Hypothalamus (tissue), 51 donors: ENCODE measurements at regions not wholly inside any gene's neighbourhood (a gene's known extent, or its start where the extent isn't known, plus 50 kb on each side); places are given as distances from the start of the nearest gene placed in this dataset.
"Not testable (repeated sequence)": the region's sequence is repeated elsewhere in the genome, so short reads cannot be mapped to it uniquely, and the experiment has no call there.

ENCODE experiments used
- DNase-seq, 51 donors: peaks; one replicate each; lab custom pipeline; 2025; lab: John Stamatoyannopoulos, UW

DNA sequence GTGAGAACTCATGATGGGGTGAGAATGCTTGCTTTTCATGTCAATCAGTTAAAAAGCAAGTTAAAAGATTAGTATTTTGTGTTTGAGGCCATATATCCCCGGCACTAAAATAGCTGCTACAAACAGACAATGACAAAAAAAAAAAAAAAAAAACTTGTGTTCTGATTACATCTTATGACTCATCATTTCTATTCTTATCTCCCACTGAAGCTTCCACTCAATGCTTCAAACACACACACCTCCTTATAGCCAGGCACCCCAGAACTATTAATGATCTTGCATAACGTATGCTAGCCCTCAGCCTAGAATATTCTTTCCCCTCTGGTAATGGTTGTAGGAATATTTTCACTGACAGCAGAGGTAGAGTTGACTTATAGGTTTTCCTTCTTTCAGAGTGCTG, 778.3 kb downstream of the TRIB2 start:
- no peak for DNase-seq

DNA sequence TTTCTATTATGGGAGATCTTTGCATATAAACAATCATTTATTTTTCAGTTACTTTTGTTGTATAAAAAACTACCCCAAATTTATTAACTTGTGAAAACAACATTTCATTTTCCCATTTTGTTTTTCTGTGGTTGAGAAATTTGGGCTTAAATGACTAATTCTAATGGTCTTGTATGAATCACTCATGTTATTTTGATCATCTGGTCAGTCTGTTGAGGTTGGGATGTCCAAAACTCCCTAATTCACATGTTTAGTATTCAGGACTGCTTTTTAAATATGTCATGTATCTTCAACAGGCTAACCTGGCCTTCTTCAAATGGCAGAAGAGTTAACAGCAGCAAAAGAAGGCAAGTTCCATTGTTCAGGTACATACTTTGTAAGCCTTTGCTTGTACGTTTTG, 788.1 kb downstream of the TRIB2 start:
- no peak for DNase-seq

DNA sequence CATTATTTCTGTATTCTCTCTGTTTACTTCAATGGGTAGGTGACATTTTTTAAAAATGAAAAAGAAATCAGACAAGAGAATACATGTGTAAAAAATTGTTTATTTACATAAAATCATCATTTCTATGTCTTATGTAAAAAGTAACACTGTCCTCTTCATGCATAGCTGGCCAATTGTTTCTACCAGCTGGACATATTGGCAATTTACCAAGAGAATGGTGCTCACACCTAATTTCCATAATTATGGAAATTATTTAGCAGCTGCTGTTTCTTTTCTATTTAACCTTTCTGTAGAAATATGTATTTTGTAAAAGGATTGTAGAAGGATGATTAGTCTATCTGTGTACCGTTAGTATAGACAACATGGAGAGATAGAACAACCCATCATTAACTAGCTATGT, 791.9 kb downstream of the TRIB2 start:
- DNase-seq, result no peak

DNA sequence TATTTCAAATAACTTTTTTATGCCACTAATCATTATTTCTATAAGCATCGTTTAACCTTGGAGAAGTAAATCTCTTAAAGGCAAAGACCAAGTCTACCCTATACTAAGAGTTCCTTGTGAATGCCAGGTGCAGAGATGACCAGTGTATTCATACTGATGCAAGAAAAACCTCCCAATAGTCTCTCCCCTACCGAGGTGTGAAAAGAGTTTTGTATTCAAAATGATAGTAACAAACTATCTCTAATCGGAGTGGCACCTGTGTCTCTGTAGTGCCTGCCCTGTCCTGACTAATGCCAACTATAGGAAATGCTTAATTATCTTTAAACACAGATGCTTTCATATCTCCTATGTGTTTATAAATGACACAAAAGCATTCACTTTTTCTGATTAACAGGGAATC, 798.5 kb downstream of the TRIB2 start:
- DNase-seq, result no peak

DNA sequence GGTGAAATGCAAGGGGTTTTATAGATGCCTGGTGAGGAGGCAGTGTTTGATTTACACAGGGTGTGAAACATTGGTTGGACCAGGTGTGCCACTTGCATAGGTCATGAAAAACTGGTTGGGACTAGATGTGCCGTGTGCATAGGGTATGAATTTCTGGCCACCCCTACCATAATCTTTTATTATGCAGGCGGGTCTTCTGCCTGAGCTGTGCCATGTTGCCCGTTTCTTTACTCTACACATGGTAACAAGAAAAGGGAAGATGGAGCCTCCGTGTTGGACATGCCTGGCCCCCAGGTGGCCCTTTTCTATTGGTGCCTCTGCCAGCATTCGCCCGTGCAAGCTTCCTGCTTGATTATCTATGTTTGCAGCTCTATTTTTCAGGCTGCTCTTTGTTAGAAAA, 805.4 kb downstream of the TRIB2 start:
- no peak for DNase-seq

DNA sequence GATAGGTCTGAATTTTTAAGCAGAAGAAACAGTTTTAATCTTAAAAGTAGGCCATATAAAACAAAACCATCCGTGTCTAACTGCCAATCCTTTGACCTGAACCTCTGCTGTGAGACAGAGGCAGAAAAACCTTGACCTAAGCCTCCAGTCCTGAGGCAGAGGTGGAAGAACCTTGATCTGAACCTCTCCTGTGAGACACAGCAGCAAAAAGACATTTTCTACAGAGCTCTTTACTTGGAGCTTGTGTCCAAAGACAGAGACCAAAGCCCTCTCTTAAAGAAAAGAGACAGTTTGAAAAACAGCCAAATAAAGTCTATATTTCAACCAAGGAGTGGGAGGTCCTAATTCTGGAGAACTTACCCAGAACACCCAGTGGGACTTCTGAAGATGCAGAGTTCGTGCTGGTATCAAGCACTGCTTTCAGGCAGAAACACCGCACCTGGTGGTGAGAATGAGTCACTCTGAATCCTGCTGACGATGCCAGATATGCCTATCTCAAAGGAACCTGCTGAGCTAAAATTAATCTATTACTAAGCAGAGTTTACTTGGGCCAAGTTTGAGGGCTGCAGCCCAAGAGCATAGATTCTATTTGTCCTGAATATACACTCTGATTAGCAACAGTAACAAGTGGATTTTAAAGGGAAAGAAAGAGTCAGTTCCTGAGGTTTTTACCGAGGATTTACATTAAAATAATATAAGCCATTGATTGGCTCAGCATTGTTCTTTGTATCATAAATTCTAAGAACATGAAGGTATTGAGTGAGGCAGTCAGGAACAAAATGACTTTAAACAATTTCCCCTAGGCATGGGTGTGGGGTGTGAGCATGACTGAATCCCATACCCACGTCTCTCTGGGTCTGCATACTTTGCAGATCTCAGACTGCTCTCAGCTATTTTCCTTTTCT, 806.4 kb downstream of the TRIB2 start:
- DNase-seq, result no peak

DNA sequence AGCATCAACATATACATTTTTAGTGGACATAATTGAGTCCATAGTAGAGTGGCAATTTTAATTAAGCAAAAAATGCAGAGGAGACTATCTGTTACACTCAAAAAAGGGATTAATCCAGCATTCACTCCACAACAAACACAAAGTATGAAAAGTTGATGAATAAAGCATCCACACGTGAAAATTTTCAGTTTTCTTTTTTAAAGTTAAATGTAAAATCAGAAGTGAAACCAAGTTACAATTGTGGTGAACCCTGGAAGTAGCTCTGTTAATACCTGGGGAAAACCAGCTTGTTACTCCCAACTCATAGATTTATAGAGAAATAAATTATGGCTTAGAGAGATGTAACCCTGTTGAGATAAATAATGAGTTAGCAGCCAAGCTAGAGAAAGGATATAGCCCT, 807.8 kb downstream of the TRIB2 start:
- DNase-seq, result no peak

DNA sequence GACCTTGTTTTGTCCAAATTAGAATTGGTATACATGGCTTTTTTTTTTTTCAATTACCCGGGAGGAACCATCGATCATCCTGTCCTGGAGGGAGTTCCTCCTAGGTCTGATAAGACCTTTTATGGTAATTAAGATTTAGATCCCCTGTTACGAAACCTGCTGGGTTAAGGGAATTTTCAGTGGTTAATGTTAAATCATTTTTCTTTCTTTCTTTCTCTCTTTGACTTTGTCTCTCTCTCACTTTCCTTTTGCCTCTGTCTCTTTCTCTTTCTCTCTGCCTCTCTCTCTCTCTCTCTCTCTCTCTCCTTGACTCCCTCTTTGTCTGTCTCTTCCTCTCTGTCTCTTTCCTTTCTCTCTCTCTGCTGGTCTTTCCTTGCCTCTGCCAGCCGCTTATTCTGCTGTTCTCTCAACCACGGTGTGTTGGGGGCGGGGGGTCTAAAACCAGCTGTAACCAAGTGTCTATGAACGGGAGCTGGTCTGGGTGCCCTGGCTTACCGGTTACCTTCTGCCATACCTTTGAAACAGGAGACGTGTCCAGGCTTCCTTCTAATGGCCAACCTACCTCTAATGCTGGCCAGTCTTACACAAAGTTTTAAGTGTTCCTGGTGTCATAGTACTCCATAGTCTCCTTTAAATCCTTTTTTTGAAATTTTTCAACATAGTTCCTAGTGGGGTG, 815.1 kb downstream of the TRIB2 start:
- DNase-seq, result not testable (repeated sequence)

DNA sequence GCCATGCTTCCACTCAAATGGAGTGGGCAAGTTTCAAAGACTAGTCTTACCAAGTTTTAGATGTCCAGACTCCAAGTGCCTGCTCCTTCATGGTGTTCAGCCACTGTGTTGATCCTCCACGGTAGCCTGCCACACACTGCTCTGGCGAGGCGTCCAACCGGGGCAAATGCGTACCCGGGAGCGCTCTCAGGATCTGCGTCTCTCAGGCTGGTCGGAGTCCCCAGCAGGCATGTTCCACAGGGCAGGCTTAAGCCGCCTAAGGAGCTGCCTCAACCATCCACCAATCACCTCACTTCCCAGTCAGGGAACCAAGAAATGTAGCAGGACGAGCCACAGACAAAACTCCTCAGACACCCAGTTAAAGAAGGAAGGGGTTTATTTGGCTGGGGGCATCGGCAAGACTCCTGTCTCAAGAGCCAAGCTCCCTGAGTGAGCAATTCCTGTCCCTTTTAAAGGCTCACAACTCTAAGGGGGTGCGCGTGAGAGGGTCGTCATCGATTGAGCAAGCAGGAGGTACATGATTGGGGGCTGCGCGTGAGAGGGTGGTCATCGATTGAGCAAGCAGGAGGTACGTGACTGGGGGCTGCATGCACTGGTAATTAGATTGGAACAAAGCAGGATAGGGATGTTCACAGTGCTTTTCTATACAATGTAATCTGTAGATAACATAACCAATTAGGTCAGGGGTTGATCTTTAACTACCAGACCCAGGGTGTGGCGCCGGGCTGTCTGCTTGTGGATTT, 816.2 kb downstream of the TRIB2 start:
- DNase-seq, result not testable (repeated sequence)

DNA sequence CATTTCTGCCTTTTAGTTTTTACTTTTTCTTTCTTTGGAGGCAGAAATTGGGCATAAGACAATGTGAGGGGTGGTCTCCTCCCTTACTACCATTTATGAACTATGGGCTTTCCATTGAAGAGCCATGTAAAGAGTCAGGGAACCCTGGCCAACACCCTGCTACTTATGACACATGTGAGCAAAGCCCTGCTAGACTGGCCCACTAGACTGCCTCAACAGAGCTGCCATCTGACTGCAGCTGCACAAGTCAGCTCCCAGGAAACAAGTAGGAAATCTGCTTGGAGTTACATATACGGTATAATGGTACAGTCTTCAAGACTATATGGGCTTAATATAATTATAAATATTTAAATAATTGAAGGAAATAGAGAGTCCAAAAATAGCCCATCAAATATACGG, 816.8 kb downstream of the TRIB2 start:
- DNase-seq, result no peak

DNA sequence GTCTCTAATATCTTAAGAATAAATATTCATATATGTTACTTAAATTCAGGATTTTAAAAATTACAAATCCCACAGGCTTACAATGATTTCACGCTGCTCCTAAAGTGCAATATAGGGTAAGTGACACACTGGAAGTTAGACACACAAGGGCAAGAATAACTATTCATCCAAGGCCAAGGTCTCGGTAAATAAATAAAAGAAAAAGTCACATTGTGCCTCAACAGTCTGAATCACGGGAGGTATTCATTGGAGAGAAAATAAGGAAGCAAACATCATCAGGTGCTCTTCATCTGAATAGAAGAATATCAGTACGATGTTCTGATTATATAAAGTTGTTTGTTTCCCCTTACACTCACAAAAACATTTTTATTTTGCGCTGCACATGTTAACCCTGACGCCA, 820.2 kb downstream of the TRIB2 start:
- DNase-seq, result no peak

DNA sequence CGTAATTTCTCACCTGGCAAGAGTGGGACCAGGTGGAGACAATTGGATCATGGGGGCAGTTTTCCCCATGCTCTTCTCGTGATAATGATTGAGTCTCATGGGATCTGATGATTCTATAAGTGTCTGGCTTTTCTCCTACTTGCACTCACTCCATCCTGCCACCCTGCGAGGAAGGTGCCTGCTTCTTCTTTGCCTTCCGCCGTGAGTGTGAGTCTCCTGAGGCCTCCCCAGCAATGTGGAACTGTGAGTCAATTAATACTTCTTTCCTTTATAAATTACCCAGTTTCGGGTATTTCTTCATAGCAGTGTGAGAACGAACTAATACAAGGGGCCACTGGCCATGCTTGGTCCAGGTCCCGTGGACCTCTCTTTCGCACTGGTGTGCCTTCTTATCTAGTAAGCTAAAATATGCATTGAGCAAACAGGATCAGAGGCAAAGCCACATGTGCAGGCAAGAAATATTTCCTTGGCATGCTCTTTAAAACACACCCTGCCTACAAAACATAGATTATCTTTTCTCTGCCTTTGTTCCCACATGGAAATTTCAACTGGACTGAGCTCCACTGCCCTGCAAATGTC, 821.1 kb downstream of the TRIB2 start:
- DNase-seq, result no peak

DNA sequence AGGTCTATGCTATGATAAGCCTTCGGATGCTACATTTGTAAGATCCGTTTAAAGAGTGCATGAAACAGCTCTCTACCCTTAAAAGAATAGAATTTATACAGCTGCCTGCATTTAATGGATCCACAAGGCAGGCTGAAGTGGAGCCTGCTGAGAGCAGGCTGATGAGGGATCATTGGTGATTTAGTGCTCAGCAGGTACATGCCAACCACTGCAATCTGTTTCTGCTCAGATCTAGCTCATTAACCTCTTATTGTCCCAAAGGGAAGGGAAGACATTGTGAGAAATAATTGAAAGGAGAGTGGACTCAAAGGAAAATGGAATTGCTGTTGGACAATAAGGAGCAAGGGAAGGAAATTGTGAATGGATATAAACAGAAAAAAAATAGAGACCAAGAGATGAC, 822.6 kb downstream of the TRIB2 start:
- no peak for DNase-seq

DNA sequence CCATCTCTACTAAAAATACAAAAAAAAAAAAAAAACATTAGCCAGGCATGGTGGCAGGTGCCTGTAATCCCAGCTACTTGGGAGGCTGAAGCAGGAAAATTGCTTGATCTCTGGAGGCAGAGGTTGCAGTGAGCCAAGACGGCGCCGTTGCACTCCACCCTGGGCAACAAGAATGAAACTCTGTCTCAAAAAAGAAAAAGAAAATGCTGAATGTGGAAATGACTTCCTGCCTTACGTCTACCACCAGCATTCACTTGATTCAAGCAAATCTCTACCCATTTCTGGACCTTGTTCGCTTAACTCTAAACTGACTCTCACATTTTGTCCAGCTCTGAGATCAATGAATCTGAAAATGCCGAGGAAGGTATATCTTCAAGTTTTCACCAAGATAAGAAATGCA, 825.3 kb downstream of the TRIB2 start:
- DNase-seq, result no peak

DNA sequence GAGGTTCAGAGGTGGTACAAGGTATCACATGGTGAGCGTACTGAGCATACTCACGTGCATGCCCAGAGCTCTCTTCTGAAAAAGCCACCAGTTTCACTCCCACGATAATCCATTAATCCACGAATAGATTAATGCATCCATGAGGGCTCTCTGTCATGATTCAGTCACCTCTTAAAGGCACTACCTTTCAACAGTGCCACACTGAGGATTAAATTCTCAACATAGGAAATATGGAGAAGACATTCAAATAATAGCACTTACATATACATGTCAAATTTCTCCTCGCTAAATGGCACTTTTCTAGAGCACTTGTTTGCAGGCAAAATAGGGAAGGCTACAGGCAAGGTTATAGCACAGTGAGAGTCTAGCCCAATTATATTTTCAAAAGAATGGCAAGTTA, 825.9 kb downstream of the TRIB2 start:
- no peak for DNase-seq

DNA sequence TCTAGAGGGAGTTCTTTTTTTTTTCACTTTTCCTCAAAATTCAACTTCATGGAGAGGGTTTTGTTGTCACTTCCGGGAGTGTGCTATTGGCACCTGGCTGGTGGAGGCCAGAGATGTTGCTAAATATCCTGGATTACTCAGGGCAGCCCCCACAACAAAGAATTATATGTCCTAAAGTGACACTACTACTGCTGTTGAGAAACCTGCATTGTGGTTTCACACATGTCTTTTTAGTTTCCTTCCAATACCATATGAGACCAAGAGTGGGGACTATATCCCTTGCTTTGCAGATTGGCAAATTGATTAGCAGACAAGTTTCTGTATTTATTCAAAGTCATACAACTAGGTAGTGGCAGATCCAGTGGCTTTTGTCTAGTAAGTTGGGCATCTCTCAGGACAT, 826.8 kb downstream of the TRIB2 start:
- no peak for DNase-seq

DNA sequence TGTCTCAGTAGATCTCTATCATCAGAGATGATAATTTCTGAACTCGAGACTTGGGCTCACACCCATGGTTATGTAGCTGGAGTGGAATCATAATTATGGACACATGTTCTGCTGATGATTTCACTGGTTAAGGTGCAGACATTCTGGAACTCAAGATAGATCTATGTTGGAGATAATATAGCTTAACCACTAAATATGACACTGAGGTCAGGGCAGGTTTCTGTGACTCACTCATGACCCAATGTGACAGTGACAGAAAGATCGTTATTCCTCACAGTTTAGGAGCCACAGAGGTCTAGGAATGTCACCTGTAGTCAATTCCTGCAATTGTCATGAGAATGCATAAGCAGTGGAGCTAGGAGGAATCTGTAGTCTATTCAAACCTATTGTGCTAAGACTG, 828.6 kb downstream of the TRIB2 start:
- no peak for DNase-seq

DNA sequence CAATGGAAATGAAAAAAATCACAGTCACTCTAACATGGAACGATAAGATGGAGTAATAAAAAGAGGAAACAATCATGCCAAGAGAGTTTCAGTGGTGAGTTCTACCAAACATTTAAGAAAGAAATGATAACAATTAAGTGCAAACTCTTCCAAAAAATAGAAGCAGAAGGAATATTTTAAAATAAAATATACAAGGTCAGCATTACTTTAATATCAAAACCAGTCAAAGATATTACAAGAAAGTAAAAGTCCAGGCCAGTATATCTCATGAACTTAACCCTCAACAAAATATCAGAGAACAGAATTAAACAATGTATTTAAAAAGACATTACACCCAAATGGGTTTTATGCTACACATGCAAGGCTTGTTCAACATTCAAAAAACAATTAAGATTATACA, 829.4 kb downstream of the TRIB2 start:
- DNase-seq, result no peak

DNA sequence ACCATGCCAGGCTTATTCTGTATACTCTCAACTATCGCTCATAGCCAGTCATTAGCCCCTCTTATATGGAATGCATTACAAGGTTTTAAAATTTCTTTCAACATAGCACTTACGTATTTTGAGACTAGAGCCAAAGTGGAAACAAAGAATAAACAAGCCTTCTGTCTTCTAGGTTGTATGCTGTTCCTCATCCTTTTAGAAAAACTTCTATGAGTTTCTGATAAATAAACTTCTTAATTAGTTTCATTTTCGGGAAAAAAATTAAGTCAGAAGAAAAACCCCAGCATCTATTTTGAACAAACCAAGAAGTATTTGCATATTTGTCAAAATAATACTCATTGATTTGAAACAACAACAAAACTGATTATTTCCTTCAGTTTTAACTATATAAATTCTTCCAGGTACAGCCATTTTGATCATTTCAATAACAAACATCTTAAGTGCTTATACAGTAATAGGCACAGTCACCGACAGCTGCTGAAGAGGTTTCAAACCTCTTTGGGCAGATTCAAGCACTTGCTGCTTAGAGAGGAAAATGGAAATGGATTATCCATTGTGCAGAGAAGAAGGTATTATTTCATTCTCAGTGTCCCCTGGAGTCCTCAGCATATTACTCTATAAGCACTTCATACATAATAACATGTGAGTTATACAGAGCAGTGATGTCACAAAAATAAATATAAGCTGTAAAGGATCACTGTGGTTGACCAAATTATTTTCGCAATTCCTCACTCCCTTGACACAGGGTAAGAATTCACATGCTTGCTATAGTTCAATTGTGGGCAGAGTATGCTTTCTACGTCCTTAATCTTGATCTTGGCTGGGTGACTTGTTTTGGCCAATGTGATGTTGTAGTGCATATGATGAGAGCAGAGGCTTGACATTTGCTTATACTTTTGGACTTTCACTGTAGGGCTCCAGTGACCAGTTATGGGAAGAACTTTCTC, 833.8 kb downstream of the TRIB2 start:
- no peak for DNase-seq

DNA sequence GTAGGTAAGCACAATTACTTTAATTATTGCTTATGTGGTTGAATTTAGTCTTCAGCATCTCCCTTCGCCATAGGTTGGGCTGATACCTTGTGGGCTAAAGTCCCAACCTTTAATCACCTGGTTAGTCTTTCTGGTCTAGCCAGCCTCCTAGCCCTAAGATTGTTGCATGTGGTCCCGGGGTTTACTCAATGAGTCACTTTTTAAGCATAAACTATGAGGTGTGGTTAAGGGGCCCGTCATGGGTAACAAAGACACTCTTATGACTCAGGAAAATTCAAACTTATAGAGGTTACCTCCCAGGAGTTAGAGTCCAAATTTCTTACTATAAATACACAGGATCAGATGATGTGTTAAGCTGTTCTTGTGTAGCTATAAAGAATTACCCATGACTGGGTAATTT, 841.6 kb downstream of the TRIB2 start:
- DNase-seq, result no peak
